ENCODE measurements at regions not wholly inside any gene's neighbourhood (a gene's known extent, or its start where the extent isn't known, plus 50 kb on each side); places are given as distances from the start of the nearest gene placed in this dataset.

DNA sequence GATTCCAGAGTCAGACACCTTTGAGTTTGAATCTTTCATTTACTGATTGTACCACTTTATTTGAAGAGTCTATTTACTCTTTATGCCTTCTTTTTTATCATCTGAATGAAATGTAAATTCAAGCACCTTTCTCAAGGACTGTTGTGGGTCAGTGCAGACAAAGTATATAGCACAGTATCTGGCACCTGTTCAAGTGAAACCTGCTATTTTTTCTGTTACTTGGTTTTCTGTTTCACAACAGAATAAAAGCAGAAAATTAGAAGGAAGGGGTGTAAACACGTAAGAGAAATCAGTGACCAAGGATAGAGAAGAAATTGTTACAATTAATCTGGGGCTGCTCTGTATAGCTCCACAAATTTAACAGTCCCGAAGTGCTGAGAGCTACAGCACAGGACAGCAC lies 357.4 kb downstream of the RSL24D1 start:
- TF ChIP-seq ZNF8 (CRISPR knock-in tag; IDR thresholded peaks at IDR 0.05), result no peak
- no peak for TF ChIP-seq PPARA (CRISPR knock-in tag; IDR thresholded peaks at IDR 0.05; ENCODE audit: borderline replicate concordance)
- TF ChIP-seq, protein P1, sequence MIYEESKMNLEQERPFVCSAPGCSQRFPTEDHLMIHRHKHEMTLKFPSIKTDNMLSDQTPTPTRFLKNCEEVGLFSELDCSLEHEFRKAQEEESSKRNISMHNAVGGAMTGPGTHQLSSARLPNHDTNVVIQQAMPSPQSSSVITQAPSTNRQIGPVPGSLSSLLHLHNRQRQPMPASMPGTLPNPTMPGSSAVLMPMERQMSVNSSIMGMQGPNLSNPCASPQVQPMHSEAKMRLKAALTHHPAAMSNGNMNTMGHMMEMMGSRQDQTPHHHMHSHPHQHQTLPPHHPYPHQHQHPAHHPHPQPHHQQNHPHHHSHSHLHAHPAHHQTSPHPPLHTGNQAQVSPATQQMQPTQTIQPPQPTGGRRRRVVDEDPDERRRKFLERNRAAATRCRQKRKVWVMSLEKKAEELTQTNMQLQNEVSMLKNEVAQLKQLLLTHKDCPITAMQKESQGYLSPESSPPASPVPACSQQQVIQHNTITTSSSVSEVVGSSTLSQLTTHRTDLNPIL (CRISPR knock-in tag; IDR thresholded peaks at IDR 0.05; ENCODE audit: low read depth), result no peak
- no peak for TF ChIP-seq SNAI2 (CRISPR knock-in tag; IDR thresholded peaks at IDR 0.05)
- no peak for TF ChIP-seq GLIS3 (CRISPR knock-in tag; IDR thresholded peaks at IDR 0.05)
- TF ChIP-seq BACH2 (CRISPR knock-in tag; IDR thresholded peaks at IDR 0.05; ENCODE audit: borderline replicate concordance), result no peak
- no peak for TF ChIP-seq CSDC2 (CRISPR knock-in tag; IDR thresholded peaks at IDR 0.05)
- TF ChIP-seq, protein P2, sequence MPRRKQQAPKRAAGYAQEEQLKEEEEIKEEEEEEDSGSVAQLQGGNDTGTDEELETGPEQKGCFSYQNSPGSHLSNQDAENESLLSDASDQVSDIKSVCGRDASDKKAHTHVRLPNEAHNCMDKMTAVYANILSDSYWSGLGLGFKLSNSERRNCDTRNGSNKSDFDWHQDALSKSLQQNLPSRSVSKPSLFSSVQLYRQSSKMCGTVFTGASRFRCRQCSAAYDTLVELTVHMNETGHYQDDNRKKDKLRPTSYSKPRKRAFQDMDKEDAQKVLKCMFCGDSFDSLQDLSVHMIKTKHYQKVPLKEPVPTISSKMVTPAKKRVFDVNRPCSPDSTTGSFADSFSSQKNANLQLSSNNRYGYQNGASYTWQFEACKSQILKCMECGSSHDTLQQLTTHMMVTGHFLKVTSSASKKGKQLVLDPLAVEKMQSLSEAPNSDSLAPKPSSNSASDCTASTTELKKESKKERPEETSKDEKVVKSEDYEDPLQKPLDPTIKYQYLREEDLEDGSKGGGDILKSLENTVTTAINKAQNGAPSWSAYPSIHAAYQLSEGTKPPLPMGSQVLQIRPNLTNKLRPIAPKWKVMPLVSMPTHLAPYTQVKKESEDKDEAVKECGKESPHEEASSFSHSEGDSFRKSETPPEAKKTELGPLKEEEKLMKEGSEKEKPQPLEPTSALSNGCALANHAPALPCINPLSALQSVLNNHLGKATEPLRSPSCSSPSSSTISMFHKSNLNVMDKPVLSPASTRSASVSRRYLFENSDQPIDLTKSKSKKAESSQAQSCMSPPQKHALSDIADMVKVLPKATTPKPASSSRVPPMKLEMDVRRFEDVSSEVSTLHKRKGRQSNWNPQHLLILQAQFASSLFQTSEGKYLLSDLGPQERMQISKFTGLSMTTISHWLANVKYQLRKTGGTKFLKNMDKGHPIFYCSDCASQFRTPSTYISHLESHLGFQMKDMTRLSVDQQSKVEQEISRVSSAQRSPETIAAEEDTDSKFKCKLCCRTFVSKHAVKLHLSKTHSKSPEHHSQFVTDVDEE (CRISPR knock-in tag; IDR thresholded peaks at IDR 0.05), result no peak
- no peak for TF ChIP-seq ZNF70 (CRISPR knock-in tag; IDR thresholded peaks at IDR 0.05)
- no peak for TF ChIP-seq ZFP3 (CRISPR knock-in tag; IDR thresholded peaks at IDR 0.05)
- no peak for TF ChIP-seq OSR1 (CRISPR knock-in tag; IDR thresholded peaks at IDR 0.05)
- no peak for TF ChIP-seq ISL1 (CRISPR knock-in tag; IDR thresholded peaks at IDR 0.05)
- no peak for TF ChIP-seq ZNF565 (CRISPR knock-in tag; conservative IDR thresholded peaks at IDR 0.05; ENCODE audit: low read depth)
- no peak for TF ChIP-seq ZC3H10 (CRISPR knock-in tag; IDR thresholded peaks at IDR 0.05)
- TF ChIP-seq ARNTL (CRISPR knock-in tag; IDR thresholded peaks at IDR 0.05; ENCODE audit: borderline replicate concordance, low read depth), result no peak
- TF ChIP-seq, protein P3, sequence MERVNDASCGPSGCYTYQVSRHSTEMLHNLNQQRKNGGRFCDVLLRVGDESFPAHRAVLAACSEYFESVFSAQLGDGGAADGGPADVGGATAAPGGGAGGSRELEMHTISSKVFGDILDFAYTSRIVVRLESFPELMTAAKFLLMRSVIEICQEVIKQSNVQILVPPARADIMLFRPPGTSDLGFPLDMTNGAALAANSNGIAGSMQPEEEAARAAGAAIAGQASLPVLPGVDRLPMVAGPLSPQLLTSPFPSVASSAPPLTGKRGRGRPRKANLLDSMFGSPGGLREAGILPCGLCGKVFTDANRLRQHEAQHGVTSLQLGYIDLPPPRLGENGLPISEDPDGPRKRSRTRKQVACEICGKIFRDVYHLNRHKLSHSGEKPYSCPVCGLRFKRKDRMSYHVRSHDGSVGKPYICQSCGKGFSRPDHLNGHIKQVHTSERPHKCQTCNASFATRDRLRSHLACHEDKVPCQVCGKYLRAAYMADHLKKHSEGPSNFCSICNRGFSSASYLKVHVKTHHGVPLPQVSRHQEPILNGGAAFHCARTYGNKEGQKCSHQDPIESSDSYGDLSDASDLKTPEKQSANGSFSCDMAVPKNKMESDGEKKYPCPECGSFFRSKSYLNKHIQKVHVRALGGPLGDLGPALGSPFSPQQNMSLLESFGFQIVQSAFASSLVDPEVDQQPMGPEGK (CRISPR knock-in tag; IDR thresholded peaks at IDR 0.05; ENCODE audit: borderline replicate concordance), result no peak
- TF ChIP-seq RARB (CRISPR knock-in tag; IDR thresholded peaks at IDR 0.05), result no peak
- TF ChIP-seq, protein P4, sequence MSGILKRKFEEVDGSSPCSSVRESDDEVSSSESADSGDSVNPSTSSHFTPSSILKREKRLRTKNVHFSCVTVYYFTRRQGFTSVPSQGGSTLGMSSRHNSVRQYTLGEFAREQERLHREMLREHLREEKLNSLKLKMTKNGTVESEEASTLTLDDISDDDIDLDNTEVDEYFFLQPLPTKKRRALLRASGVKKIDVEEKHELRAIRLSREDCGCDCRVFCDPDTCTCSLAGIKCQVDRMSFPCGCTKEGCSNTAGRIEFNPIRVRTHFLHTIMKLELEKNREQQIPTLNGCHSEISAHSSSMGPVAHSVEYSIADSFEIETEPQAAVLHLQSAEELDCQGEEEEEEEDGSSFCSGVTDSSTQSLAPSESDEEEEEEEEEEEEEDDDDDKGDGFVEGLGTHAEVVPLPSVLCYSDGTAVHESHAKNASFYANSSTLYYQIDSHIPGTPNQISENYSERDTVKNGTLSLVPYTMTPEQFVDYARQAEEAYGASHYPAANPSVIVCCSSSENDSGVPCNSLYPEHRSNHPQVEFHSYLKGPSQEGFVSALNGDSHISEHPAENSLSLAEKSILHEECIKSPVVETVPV (CRISPR knock-in tag; IDR thresholded peaks at IDR 0.05), result no peak
- ATAC-seq, result no peak

DNA sequence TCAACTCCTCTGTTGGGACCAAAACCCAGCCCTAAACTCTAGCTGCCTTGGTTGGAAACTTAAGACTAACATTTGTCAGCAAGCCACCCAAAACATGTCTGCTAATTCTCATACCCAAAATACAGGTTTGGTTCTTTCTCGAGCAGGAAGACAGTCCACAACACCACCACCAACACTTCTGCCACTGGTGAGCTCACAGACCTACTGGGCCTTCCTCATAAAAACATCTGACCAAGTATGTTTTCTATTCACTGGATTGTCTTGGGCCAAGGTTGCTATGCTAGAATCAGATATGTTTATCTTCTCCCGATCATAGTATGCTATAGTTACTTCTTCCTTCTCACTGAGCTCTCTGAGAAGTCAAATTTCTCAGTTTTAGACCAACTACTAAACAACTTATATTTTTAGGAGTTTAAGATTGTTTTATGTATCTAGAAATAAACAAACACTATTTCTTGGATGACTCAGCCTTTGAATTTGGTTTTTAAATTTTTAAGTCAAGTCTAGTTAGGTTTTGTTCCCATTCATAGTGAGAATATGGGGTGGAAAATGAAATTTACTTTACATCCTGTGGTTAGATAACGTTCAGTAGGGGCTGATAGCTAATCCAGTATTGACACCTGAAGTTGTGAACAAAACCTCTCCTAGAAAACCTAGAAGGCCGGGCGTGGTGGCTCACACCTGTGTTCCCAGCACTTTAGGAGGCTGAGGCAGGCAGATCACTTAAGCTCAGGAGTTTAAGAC lies 360.5 kb downstream of the RSL24D1 start:
- no peak for ATAC-seq
- TF ChIP-seq GLIS3 (CRISPR knock-in tag; IDR thresholded peaks at IDR 0.05) (no peak), RARB (CRISPR knock-in tag; IDR thresholded peaks at IDR 0.05) (no peak), ZNF8 (CRISPR knock-in tag; IDR thresholded peaks at IDR 0.05) (no peak), ESRRG (CRISPR knock-in tag; IDR thresholded peaks at IDR 0.05) (no peak), CSDC2 (CRISPR knock-in tag; IDR thresholded peaks at IDR 0.05) (no peak), ZNF70 (CRISPR knock-in tag; IDR thresholded peaks at IDR 0.05) (no peak)
- TF ChIP-seq, protein P2 (CRISPR knock-in tag; IDR thresholded peaks at IDR 0.05), result no peak

DNA sequence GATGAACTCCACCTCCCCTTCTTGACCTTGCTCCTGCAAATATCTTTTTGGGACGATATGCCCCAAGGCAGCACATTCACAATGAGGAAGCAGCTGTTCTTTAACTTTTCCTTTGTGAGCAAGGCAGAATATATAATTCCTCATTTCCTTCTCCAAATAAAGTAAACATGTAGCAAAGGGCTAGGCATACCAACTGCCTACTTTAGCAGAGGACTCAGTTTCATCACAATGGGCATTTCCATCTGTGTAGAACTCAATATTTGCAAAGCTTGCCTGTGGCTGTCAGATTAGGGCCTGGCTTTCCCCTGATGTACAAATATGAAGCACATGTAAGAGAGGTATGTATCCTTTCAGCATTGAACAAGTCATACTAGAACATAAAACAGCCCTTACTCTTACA lies 366.9 kb downstream of the RSL24D1 start:
- ATAC-seq, result no peak
- TF ChIP-seq CSDC2 (CRISPR knock-in tag; IDR thresholded peaks at IDR 0.05), result no peak
- no peak for TF ChIP-seq ZC3H10 (CRISPR knock-in tag; IDR thresholded peaks at IDR 0.05)
- TF ChIP-seq, protein P4 (CRISPR knock-in tag; IDR thresholded peaks at IDR 0.05), result no peak
- TF ChIP-seq ZNF8 (CRISPR knock-in tag; IDR thresholded peaks at IDR 0.05), result no peak
- TF ChIP-seq, protein P3 (CRISPR knock-in tag; IDR thresholded peaks at IDR 0.05; ENCODE audit: borderline replicate concordance), result no peak
- TF ChIP-seq TOX (CRISPR knock-in tag; IDR thresholded peaks at IDR 0.05; ENCODE audit: borderline replicate concordance), result no peak
- TF ChIP-seq ESRRG (CRISPR knock-in tag; IDR thresholded peaks at IDR 0.05), result no peak
- TF ChIP-seq ZNF565 (CRISPR knock-in tag; conservative IDR thresholded peaks at IDR 0.05; ENCODE audit: low read depth), result no peak
- no peak for TF ChIP-seq PPARA (CRISPR knock-in tag; IDR thresholded peaks at IDR 0.05; ENCODE audit: borderline replicate concordance)
- no peak for TF ChIP-seq TCF4 (CRISPR knock-in tag; IDR thresholded peaks at IDR 0.05; ENCODE audit: borderline replicate concordance)
- no peak for TF ChIP-seq ISL1 (CRISPR knock-in tag; IDR thresholded peaks at IDR 0.05)
- TF ChIP-seq ARNTL (CRISPR knock-in tag; IDR thresholded peaks at IDR 0.05; ENCODE audit: borderline replicate concordance, low read depth), result no peak
- no peak for TF ChIP-seq RARB (CRISPR knock-in tag; IDR thresholded peaks at IDR 0.05)
- TF ChIP-seq ZFP30 (CRISPR knock-in tag; IDR thresholded peaks at IDR 0.05), result no peak
- no peak for TF ChIP-seq SNAI2 (CRISPR knock-in tag; IDR thresholded peaks at IDR 0.05)

Measured in SK-N-SH treated with all-trans-retinoic acid at 6 μM for 48 hours (cell line).